GM13976 (cell line): ENCODE measurements at regions not wholly inside any gene's neighbourhood (a gene's known extent, or its start where the extent isn't known, plus 50 kb on each side); places are given as distances from the start of the nearest gene placed in this dataset.
A peak's percentile ranks its signal among the peaks of the same experiment; 100 is the strongest.

Experiments used
- DNase-seq: peaks from one replicate; pipeline ENCODE4 v3.0.0; 2012; ENCODE audit warnings: low spot score
- CTCF ChIP-seq: IDR thresholded peaks from 2 replicates; pipeline ENCODE4 v1.5.1; 2012; ENCODE audit warnings: borderline replicate concordance, mild to moderate bottlenecking; ENCODE audit not compliant: insufficient read depth; ENCODE audit errors: extremely low read depth, missing control alignments, control extremely low read depth
- in situ Hi-C: fragments of 300-500 bp; cut with MboI; formaldehyde crosslinking; loops from one replicate; pipeline ENCODE4 v1.12.0; 2022; ENCODE audit warnings: low sequenced_read_pairs, mixed read lengths, inconsistent platforms; ENCODE audit not compliant: unreplicated experiment

- in situ Hi-C loops: no loop called here
- no peak for DNase-seq
- TF ChIP-seq CTCF: no peak
Observed at GRCh38 chr12:13676880-13677279, 304.5 kb downstream of the GRIN2B start.

GRCh38 chr12:13670285-13670866, 311.0 kb downstream of the GRIN2B start:
- DNase-seq: no peak
- TF ChIP-seq CTCF: no peak
- in situ Hi-C loops: no loop called here

GRCh38 chr12:13668880-13669279, 312.5 kb downstream of the GRIN2B start:
- in situ Hi-C loops: no loop called here
- TF ChIP-seq CTCF: no peak
- no peak for DNase-seq

DNA sequence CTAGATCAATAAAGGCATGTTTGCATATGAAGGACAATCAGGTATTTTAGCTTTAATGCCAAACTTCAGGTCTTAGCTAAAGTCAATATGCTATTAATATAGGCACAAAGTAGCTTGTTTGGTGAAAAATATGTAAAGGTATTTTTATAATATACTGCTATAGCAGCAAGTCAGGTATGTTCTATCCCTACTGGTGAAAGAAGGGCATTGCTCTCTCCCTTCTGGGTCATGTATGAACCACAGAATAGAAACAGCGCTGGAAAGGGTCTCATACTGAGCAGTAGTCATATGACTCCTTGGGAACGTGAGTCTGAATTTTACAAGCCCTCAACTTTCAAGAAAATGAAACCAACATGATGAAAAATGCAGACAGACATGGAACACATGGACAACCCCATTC, 314.6 kb downstream of the GRIN2B start:
- no peak for DNase-seq
- in situ Hi-C loops: no loop called here
- no peak for TF ChIP-seq CTCF

DNA sequence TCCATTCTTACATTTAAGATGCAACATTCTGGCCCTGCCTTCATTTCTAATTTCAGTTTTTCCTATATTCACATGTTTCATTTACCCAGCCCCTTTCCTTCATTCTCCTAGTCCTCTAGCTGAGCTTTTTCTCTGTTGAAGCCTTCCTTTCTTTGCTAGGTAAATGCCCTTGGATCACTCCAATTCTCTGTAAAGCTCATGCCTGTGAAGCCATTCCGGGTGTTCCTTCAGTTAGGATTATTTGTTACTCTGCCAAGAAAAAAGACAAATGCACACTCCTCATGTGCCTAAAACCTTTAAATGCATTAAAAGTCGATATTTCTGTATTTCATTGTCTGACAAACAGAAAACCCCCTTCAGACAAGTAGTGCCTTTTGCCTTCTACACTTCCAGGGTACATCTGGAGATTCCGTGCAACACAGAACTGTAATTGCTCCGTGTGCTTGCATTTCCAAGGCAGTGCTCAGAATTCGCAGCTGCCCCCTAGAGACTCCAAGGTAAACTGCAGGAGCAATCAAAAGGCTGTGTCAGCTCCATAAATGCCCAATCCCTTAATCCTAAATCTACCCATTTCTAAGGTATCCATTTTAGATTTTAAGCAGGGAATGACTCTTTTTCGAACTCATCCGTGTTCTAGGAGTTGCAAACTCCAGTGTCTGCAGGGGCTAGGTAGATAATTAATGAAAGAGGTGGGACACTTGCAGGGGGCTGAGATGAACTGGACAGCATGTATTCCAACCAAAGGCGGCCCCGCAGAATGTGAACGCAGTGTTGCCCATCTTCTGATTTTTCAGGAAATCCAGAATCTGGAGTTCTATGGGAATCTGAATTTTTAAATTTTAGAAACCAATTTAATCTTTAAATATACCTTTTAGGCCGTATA, 320.2 kb downstream of the GRIN2B start:
- in situ Hi-C loops: no loop called here

GRCh38 chr12:13654456-13654855, 326.9 kb downstream of the GRIN2B start:
- in situ Hi-C loops: loop anchor here (10.0 kb wide), 1 partner anchor 290 kb away; no protein-coding TSS in a partner anchor
- TF ChIP-seq CTCF: no peak

More for the DNA sequence above, 320.2 kb downstream of the GRIN2B start:
- peak; percentile 20 for DNase-seq
- TF ChIP-seq CTCF: peak; percentile 72

More at GRCh38 chr12:13654456-13654855, 326.9 kb downstream of the GRIN2B start:
- DNase-seq: no peak
